ENCODE measurements at regions not wholly inside any gene's neighbourhood (a gene's known extent, or its start where the extent isn't known, plus 50 kb on each side); places are given as distances from the start of the nearest gene placed in this dataset.

DNA sequence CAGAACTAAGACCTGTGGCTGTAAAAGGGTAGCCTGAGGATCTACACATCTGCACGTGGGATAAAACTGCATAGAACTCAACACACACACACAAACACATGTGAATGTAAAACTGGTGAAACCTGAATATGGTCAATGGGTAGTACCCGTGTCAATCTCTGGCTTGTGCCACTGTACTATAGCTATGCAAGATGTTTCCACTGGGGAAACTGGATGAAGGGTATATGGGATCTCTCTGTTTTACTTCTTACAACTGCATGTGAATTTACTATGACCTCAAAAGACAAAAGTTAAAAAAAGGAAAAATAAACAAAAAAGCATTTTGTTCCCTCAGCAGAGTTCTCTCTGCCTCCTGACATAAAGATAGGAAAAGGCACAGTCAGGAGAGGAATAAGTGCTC lies 143.3 kb upstream of the LHX1 start:
- TF ChIP-seq, protein P1, sequence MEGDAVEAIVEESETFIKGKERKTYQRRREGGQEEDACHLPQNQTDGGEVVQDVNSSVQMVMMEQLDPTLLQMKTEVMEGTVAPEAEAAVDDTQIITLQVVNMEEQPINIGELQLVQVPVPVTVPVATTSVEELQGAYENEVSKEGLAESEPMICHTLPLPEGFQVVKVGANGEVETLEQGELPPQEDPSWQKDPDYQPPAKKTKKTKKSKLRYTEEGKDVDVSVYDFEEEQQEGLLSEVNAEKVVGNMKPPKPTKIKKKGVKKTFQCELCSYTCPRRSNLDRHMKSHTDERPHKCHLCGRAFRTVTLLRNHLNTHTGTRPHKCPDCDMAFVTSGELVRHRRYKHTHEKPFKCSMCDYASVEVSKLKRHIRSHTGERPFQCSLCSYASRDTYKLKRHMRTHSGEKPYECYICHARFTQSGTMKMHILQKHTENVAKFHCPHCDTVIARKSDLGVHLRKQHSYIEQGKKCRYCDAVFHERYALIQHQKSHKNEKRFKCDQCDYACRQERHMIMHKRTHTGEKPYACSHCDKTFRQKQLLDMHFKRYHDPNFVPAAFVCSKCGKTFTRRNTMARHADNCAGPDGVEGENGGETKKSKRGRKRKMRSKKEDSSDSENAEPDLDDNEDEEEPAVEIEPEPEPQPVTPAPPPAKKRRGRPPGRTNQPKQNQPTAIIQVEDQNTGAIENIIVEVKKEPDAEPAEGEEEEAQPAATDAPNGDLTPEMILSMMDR (IDR thresholded peaks at IDR 0.05) = no peak
- no peak for TF ChIP-seq POLR2A (IDR thresholded peaks at IDR 0.05)

All from right lobe of liver (tissue), 4 donors.